GM18505 (cell line): ENCODE measurements at regions not wholly inside any gene's neighbourhood (a gene's known extent, or its start where the extent isn't known, plus 50 kb on each side); places are given as distances from the start of the nearest gene placed in this dataset.

Experiments used
- ATAC-seq: cut with Tn5 transposase; IDR thresholded peaks from one replicate; pipeline ENCODE4 v1.9.1; 2021; ENCODE audit not compliant: unreplicated experiment
- POLR2A ChIP-seq: IDR thresholded peaks from 4 replicates; pipeline ENCODE4 v1.6.1; 2011; ENCODE audit warnings: borderline replicate concordance; ENCODE audit not compliant: insufficient read depth, insufficient read length; ENCODE audit errors: extremely low read depth

DNA sequence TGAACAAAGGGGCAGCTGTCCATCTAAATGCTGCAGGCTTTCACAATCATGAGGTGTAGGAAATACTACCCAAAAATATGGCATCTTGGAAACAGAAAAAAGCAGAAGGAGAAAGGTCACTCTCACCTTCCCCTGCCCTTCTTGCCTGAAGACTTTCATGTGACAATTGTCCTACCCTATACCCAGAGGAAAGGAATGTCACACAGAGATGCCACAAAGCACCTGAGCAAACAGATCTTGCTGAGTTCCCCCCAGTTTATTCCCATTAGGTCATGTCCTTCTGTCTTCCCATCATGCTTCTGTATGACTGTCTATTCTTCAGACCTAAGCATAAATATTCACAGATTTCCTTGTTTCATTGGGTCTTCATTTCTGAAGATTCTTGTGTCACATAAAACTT is 95.5 kb upstream of the KCNK12 start:
- TF ChIP-seq POLR2A = no peak
- ATAC-seq = no peak

- ATAC-seq = no peak
- TF ChIP-seq POLR2A = no peak
These were observed 94.0 kb upstream of the KCNK12 start for GRCh38 chr2:47664817-47665216.

GRCh38 chr2:47662552-47662951 is 91.8 kb upstream of the KCNK12 start:
- no peak for TF ChIP-seq POLR2A

DNA sequence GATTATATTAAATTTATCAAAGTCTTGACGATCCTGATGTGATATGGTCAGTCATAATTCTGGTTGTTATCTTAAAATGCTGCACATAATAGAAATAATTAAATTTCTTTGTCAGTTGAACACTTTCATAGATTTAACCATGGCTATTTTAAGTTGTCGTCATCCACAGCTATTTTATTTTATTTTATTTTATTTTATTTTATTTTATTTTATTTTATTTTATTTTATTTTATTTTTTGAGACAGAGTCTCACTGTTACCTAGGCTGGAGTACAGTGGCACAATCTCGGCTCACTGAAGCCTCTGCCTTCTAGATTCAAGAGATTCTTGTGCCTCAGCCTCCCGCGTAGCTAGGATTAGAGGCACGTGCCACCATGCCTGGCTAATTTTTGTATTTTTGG is 90.5 kb upstream of the KCNK12 start:
- TF ChIP-seq POLR2A = no peak
- no peak for ATAC-seq

More at GRCh38 chr2:47662552-47662951, 91.8 kb upstream of the KCNK12 start:
- ATAC-seq = no peak

- no peak for ATAC-seq
- no peak for TF ChIP-seq POLR2A
These were observed 89.4 kb upstream of the KCNK12 start for GRCh38 chr2:47660168-47660567.

- no peak for ATAC-seq
- no peak for TF ChIP-seq POLR2A
These were observed 88.0 kb upstream of the KCNK12 start for GRCh38 chr2:47658646-47659320.

DNA sequence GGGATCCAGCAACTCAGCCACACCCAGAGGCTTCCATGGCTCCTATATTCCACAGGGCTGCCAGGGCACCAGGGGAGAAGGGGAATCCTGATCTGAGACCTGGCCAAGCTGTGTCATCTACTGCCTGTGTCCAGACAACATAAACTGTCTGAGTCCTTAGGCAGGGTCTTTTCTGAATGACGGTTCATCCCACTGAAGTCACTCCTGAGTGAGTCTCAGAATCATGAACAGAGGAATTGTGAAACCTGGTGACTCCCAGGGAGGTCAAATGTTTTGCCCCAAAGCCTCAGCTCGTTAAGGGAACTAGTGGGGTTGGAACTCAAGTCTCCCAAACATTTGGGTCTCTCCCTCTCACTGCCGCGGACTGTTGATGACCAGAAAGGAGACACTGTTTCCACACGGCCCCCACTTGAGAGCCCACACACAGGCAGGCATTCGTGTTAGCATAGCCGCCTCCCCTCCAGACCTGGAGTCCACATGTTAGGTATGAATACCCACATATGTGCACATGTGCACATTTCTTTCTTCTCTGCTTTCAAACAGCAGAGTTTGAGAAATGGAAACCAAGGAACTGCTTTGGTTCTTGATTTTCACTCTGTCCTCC is 87.2 kb upstream of the KCNK12 start:
- ATAC-seq = no peak
- TF ChIP-seq POLR2A = no peak

DNA sequence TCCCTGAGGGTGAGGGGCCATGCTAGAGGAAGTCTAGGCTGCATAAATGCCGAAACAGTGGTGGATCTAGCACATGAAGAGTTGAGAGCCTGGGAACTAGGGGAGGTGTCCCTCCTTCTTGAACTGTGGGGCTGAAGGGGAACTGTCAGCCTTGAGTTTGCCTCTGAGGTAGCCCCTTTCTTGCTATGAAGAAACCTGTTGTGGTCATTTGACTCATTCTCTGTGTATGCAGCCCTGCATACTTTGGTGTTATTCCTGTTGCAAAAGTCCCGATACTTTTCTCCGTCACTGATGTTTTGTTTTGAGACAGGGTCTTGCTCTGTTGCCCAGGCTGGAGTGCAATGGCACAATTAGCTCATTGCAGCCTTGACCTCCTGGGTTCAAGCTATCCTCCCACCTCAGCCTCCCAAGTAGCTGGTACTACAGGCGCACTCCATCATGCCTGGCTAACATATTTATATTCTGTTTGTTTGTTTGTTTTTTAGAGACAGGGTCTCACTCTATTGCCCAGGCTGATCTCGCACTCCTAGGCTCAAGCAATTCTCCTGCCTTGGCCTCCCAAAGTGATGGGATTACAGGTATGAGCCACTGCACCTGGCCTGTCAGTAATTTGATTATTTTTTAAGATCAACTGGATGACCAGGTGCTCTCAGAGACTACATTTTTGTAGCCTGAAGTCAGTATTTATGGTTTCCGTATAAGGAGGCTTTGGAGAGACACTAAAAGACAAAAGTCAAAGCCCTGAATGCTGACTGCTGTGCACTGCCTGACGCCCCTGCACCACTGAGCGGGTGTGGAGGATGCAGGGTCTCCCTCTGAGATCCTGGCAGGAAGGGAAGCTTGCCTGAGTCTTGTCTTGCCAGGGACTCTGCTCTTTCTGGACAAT is 86.2 kb upstream of the KCNK12 start:
- TF ChIP-seq POLR2A = no peak
- ATAC-seq = no peak

DNA sequence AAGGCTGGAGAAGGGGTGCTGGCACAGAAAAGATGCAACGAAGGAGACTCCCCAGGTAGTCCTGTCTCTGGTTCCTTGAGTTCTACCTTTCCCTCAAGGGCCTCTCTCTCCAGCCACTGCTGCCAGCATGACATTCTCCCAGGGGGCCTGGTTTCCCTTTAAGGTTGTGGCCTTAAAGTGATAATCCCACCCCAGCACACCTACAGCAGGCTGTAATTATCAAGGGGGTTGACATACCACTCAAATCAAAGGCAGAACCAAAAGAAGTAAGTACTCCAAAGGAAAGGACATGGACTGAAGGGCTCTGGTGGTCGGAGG is 84.7 kb upstream of the KCNK12 start:
- no peak for TF ChIP-seq POLR2A
- ATAC-seq = peak; percentile 21

DNA sequence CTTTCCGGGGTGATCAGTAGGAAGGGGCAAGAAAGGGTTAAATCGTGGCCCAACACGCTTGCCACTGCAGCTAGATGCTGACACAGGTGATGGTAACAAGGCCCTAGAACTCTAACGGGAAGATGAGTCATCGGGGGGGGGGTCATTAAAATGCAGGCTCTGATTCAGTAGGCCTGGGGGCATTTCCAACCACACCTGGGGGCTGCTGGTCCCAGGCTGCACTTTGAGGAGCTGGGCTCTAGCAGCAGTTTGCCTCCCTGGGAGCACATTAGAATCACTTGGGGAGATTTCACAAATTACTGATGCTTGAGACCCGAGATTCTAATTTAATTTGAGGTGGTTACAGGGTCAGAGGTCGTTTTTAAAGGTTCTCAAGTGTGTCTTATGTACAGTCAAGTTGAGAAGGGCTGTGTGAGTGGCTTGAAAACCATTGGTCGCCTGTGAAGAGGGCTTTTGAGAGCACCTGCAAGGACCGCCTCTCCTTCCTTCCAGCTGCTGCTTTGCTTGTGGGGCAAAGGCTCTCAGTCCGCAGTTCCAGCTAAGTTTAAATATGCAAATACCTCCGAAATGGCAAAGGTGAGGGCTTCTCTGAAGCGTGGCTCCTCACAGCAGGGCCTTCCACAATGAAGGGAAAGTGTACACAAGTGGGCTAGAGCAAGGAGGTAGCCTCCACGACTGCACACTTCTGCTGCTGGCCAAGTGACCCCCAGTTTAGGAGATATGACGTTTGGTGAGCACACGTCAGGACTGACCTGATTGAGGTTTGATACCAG is 84.2 kb upstream of the KCNK12 start:
- peak; percentile 77 for ATAC-seq
- TF ChIP-seq POLR2A = no peak

GRCh38 chr2:47653902-47654789 is 83.4 kb upstream of the KCNK12 start:
- ATAC-seq = no peak
- no peak for TF ChIP-seq POLR2A

DNA sequence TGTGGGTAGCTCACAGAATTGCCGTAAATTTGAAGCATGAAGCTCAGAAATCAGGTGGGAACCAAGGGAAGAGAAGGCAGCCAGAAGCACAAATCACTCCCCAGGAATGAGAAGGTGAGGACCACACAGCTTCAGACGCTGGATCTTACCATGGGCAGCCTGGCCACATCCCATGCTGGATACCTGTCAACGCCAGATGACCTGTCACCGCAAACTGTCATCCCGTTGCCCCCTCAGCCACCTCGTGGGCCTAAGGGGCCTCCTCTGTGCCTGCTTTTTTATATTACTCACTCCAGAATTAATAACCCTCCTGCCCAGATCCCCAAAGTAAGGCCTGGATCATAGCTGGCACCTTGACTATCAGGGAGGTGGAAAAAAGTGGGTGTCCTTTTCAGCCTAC is 82.3 kb upstream of the KCNK12 start:
- TF ChIP-seq POLR2A = no peak
- no peak for ATAC-seq
